ENCODE measurements at regions not wholly inside any gene's neighbourhood (a gene's known extent, or its start where the extent isn't known, plus 50 kb on each side); places are given as distances from the start of the nearest gene placed in this dataset.

GRCh38 chr10:89916468-89917215 lies 215.3 kb downstream of the KIF20B start:
- Mint-ChIP-seq H3K4me1 (peaks cover 3% of the 10 kb centered on the region; the same call in 1 of the 2 replicates), H3K9me3 (no peaks in the 10 kb centered on the region), H3K27me3 (ENCODE audit: low read depth) (no peaks in the 10 kb centered on the region; the same call in 1 of the 2 replicates), H3K27ac (no peak overlapping the region), H3K4me3 (no peak overlapping the region), H3K36me3 (no peaks in the 10 kb centered on the region)
- ATAC-seq (no peak), DNase-seq (ENCODE audit: low spot score) (no peak)
- ChIA-PET CTCF (no interaction called here), POLR2A (no interaction called here)
- no peak for TF ChIP-seq E2F4 (CRISPR knock-in tag; IDR thresholded peaks at IDR 0.05; ENCODE audit: borderline replicate concordance, low read depth)
- no peak for TF ChIP-seq MAX (CRISPR knock-in tag; IDR thresholded peaks at IDR 0.05)
- no peak for TF ChIP-seq ATF6 (CRISPR knock-in tag; IDR thresholded peaks at IDR 0.05)

- ATAC-seq (no peak), DNase-seq (ENCODE audit: low spot score) (no peak)
- ChIA-PET CTCF (no interaction called here), POLR2A (no interaction called here)
- Mint-ChIP-seq H3K36me3 (no peaks in the 10 kb centered on the region), H3K9me3 (no peaks in the 10 kb centered on the region), H3K4me3 (no peak overlapping the region), H3K4me1 (no peaks in the 10 kb centered on the region), H3K27ac (no peak overlapping the region), H3K27me3 (ENCODE audit: low read depth) (no peaks in the 10 kb centered on the region; the same call in 1 of the 2 replicates)
- no peak for TF ChIP-seq USF1 (CRISPR knock-in tag; IDR thresholded peaks at IDR 0.05)
- no peak for TF ChIP-seq ETV6 (CRISPR knock-in tag; IDR thresholded peaks at IDR 0.05)
- no peak for TF ChIP-seq NFYB (CRISPR knock-in tag; conservative IDR thresholded peaks at IDR 0.05; ENCODE audit: low read depth)
- no peak for TF ChIP-seq EMX1 (CRISPR knock-in tag; IDR thresholded peaks at IDR 0.05)
- TF ChIP-seq SOX15 (CRISPR knock-in tag; IDR thresholded peaks at IDR 0.05), result no peak
- TF ChIP-seq CBFB (CRISPR knock-in tag; IDR thresholded peaks at IDR 0.05; ENCODE audit: low read depth), result no peak
- TF ChIP-seq TEAD4 (CRISPR knock-in tag; IDR thresholded peaks at IDR 0.05), result no peak
Observed at GRCh38 chr10:89921403-89921802, 220.0 kb downstream of the KIF20B start.

- no peak for TF ChIP-seq NR2C2 (CRISPR knock-in tag; IDR thresholded peaks at IDR 0.05)
- no peak for TF ChIP-seq TP53 (CRISPR knock-in tag; IDR thresholded peaks at IDR 0.05)
- TF ChIP-seq ZNF671 (CRISPR knock-in tag; IDR thresholded peaks at IDR 0.05), result no peak
- TF ChIP-seq CBFB (CRISPR knock-in tag; IDR thresholded peaks at IDR 0.05; ENCODE audit: low read depth), result no peak
- no peak for TF ChIP-seq E2F1 (CRISPR knock-in tag; IDR thresholded peaks at IDR 0.05)
- no peak for TF ChIP-seq ZNF423 (CRISPR knock-in tag; IDR thresholded peaks at IDR 0.05)
- TF ChIP-seq ZNF138 (CRISPR knock-in tag; conservative IDR thresholded peaks at IDR 0.05), result no peak
- no peak for TF ChIP-seq USF1 (CRISPR knock-in tag; IDR thresholded peaks at IDR 0.05)
- TF ChIP-seq CREM (CRISPR knock-in tag; IDR thresholded peaks at IDR 0.05), result no peak
- no peak for TF ChIP-seq GRHL2 (CRISPR knock-in tag; IDR thresholded peaks at IDR 0.05; ENCODE audit: insufficient replicate concordance, severe bottlenecking)
- TF ChIP-seq ZNF416 (CRISPR knock-in tag; IDR thresholded peaks at IDR 0.05), result no peak
- no peak for TF ChIP-seq MYBL2 (CRISPR knock-in tag; IDR thresholded peaks at IDR 0.05)
- DNase-seq (ENCODE audit: low spot score) (no peak), ATAC-seq (no peak)
- Mint-ChIP-seq H3K27ac (no peak overlapping the region), H3K4me1 (no peaks in the 10 kb centered on the region), H3K4me3 (no peak overlapping the region), H3K9me3 (no peaks in the 10 kb centered on the region), H3K27me3 (ENCODE audit: low read depth) (no peaks in the 10 kb centered on the region; the same call in 1 of the 2 replicates), H3K36me3 (no peaks in the 10 kb centered on the region)
- CTCF ChIA-PET, result no interaction called here
- POLR2A ChIA-PET, result no interaction called here
Observed at GRCh38 chr10:89923661-89924060, 222.3 kb downstream of the KIF20B start.

Data from WTC11 (cell line).